Urothelium cell line (cell line): ENCODE measurements at regions not wholly inside any gene's neighbourhood (a gene's known extent, or its start where the extent isn't known, plus 50 kb on each side); places are given as distances from the start of the nearest gene placed in this dataset.

Source experiments
- DNase-seq: peaks from one replicate; pipeline ENCODE4 v3.0.0; 2011; ENCODE audit warnings: low spot score, mixed read lengths
- FAIRE-seq: peaks from 2 replicates; lab custom pipeline; 2011; peaks lifted over from hg19 to GRCh38; lab: Jason Lieb, UNC

GRCh38 chr13:91135968-91136367 lies 211.5 kb upstream of the MIR17HG start:
- FAIRE-seq (no peak), DNase-seq (no peak)

DNA sequence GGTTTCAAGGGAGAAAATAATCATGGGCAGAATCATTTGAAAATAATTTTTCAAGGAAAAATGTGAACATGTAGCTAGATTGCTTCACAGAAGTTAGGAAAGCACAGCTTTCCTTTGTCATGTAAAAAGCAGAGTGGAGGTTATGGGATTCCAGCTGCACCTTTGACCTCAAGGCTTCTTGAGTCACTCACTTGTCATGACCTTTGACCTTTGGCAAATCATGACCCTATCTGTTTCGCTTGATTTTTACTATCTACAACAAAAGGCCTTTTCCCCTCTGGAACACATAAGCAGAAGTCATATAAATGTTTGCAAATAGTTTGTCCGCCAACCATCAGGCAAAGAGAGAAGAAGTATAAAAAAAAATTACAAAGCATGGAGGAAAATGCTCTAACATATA lies 210.7 kb upstream of the MIR17HG start:
- no peak for FAIRE-seq

DNA sequence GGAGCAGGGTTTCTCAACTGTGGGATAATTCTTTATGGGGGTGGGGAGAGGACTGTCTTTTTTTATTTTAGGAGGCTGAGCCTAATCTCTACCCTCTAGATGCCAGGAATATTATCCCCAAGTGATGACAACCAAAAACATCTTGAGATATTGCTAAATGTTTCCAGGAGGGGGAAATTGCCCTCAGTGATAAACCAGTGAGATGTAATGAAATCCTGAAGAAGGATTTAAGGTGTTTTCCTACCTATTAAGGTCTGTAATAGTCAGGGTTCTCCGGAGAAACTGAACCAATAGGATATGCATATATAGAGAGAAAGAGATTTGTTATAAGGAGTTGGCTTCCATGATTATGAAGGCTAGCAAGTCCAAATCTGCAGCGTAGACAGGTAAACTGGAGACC lies 208.3 kb upstream of the MIR17HG start:
- DNase-seq (no peak), FAIRE-seq (no peak)

More for the DNA sequence above, 210.7 kb upstream of the MIR17HG start:
- DNase-seq: no peak

DNA sequence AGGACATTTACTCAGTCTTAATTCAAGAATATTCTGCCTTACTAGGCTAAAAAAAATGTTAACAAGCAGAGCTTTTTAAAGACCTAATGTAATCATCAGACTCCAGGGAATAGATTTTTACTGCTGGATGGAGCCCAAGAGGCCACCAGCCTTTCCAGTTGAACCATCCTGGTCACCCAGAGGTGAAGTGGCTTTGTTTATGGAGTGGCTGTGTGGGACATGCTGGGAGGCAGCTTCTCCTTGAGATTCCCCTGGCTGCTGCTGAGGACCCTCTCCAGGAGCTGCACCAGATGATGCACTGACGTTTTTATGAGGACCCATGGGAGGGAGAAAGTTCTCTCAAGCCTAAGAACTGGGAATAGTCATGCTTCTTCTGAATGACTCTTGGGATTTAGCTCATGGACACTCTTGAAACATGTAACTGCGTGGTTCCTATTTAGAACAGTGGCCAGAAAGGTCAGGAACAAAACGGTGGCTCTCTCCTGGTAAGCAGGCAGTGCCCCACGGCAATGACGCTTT lies 205.9 kb upstream of the MIR17HG start:
- FAIRE-seq (no peak), DNase-seq (no peak)

DNA sequence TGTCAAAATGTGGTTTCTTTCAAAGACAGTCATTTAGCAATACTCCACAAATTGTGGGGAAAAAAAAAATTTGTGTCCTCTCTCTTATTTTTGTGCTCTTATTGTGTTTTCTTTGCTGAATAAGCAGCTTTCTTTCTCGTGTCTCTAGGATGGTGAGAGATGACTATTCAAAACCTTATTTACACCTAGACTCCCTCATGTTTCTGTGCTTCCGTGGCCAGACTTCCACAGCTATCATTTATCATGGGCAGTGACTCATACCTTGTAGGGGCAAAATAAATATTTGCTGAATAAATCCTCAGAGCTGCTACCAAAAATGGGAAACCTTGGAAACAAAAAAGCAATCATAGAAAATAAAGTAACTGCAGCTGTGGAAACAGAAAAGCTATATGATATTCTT lies 204.9 kb upstream of the MIR17HG start:
- FAIRE-seq (no peak), DNase-seq (peak; percentile 23)

- FAIRE-seq (no peak), DNase-seq (no peak)
Measured at GRCh38 chr13:91144054-91144453, 203.4 kb upstream of the MIR17HG start.

DNA sequence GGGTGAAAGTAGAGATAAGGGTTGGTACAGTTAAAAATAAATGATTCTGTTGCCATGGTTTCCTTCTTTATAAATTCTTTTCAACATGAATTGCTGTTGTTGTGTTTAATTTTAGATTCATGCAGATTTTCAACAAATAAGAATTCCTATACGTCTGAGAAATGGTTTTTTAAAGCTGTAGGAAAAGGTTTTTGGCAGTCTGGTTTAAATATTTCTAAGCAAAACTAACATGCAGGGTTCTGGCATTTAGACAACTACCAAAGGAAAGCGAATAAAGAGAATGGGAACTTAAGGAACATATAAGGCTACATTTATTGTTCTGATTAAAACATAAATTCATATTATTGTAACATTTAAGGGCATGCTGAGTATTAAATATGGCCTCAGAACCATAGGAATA lies 203.0 kb upstream of the MIR17HG start:
- DNase-seq (no peak), FAIRE-seq (no peak)

DNA sequence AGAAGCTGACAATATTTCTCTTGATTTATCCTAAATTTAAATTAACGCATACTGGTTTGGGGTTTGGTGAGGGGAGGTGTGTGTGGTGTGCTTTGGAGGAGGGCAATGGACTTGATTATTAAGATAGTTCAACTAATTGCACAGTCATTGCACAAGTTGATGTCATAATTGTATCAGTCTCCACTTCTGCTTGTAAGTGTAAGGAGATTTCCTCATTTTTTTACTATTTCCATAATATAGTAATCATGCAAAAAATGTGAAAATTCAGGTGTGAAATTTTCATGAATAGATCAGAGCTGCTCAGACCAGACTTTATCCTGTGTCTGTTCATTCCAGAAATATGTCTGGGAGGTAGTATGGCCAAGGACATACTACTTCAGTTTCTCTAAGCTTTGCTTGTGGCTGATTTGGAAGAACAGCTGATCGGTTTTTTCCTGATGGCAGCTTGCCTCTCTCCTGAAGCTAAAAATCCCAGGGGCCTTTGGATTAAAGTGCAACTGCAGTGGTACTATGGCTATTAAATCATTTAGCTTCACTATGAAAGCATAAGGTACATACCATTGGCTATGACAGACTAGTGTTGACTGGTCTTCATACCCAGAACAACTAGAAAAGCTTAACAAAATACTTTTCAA lies 201.8 kb upstream of the MIR17HG start:
- DNase-seq: no peak
- no peak for FAIRE-seq

GRCh38 chr13:91146601-91147000 lies 200.9 kb upstream of the MIR17HG start:
- FAIRE-seq (no peak), DNase-seq (no peak)

DNA sequence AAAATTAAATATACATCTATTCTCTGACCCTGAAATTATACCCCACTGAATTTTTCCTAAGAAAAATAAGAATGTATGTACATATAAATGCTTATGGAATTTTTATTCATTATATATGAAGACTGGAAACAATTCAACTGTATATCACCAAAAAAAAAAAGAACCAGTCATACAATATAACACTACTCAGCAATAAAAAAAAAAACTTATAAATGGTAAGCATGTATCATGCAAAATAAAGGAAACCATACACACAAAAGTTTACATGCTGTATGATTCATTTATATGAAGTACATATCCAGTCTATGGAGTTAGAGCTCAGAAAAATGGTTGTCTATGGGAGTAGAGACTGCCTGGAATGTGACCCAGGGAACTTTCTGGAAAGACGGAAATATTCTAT lies 199.4 kb upstream of the MIR17HG start:
- no peak for DNase-seq
- no peak for FAIRE-seq

GRCh38 chr13:91151921-91152320 lies 195.6 kb upstream of the MIR17HG start:
- FAIRE-seq (no peak), DNase-seq (no peak)

GRCh38 chr13:91153372-91153771 lies 194.1 kb upstream of the MIR17HG start:
- DNase-seq (no peak), FAIRE-seq (no peak)

DNA sequence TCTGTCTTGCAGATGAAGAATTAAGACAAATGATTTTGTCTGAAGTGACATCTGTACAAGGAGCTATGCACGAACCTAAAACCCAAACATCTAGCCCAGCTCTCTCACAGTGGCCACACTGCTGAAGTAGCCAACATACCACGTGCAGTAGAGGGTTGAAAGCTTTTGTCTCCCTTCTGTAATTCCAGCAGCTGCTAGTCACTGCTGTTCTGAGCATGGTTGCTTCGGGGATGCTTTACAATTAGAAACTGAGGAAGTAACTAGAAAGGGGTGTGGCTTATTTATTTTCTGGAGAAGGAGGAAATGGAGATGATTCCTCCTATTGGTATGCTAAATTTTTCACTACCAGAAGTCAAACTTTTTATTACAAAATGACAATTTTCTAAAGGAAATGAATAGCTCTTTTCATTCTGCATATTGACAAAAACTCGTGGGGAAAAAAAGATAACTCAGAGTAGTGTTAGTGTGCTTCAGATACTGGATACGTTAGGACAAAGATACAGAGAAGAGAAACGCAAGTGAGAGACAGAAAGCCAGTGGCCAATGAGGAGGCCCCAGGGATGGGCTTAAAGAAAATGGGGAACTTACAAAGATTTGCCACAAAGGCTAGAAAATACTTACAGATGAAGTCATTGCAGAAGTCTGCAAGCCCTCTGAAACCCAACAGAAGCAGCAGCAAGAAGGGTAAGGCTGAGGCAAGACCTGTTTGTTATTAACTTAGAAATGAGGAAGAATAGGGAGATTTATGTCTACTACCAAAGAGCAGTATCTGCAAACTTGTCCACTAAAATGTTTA lies 192.7 kb upstream of the MIR17HG start:
- DNase-seq (no peak), FAIRE-seq (no peak)

DNA sequence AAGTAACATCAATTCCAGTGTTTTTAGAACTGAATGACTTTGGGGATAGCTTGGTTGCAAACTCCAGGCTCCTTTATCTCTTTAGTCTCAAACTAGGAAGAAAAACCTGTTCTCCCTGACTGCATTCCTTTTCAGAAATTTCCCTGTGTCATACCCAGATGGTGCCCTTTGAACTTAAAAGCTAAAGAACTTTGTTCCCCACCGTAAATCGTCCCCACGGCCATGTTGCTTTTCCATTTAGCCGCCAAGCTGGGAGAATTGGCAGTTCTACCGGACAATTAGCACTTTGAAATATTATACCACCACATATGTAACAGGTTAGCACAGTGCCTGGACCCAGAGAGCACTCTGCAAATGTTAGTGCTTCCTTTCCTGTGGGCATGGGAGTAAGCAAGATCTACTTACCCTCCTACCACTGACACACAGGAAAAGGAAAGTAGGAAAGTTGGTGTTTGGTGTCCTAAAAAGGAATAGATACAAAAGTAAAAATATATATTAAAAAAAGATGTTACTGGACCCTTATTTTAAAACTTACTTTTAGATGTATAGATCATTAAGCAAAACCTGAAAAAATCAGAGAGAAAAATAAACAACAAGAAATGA lies 191.9 kb upstream of the MIR17HG start:
- FAIRE-seq (no peak), DNase-seq (no peak)

DNA sequence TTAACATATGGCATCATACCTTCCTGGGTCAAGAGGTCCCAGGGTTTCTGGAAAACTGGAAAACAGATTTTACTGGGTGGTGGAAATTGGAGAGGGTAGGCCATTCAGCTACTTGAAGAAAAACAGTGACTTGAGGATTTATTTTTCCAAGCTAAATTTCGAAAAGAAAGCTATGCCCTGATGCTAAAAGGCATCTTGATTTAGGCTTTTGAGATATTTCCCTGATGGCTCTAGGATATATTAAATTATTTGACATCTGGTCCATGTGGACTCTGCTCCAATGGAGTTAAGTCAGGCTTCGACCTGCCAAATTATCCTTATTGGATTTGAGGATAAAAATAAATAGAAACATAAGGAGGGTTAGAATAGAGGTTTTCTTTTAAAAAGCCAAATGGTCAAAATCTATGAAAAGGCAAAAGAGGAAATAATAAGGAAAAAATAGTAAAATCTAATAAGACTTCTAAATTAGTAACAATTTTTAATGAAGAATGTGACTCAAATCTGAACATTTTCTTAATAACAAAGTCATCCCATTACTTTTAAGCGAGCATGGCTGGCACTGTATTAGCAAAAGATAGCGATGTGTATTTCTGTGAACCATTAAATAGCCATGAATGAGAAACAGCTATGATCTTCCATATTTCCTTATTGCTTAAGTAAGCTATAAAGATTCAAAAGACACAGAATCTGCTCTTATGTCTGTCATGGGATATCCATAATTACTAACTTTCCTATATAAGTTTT lies 190.0 kb upstream of the MIR17HG start:
- DNase-seq: no peak
- FAIRE-seq: no peak

GRCh38 chr13:91158017-91158395 lies 189.5 kb upstream of the MIR17HG start:
- no peak for DNase-seq
- FAIRE-seq: no peak

DNA sequence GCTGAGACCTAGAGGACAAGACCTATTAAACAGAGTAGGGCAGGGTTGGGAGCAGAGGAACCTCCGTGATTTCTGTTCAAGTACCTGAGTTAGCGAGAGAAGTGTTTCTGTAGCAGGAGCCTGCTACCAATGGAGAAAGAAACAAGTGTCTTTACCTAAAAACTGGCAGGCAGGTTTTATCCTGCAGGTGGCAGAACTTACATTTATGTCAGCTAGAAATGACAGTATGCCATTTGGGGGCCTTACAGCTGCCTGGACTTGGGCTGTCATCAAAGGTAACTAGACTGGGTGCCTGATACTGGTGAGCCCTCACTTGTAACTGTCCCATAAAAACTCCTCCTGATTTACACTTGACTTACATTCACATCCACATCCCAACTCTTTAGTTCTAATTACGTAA lies 185.3 kb upstream of the MIR17HG start:
- no peak for FAIRE-seq
- no peak for DNase-seq

DNA sequence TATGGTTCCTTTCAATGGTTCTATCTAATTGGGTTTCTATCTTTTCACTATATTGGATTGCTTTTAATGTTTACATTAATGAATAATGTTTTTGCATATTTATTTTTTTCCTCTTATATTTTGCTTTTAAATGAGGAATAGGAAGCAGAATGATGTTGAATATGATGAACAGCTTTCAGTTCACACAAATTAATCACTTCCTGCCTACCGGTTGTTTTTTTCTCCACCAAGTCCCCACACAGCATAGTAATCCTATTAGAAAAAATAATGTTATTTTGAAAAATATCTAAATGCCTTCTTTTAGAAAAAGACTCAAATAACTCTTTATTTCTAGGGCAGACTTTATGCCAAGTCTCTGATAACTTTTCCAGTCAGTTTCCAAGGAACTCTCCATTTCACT lies 184.9 kb upstream of the MIR17HG start:
- DNase-seq (no peak), FAIRE-seq (no peak)

- DNase-seq (no peak), FAIRE-seq (no peak)
Measured at GRCh38 chr13:91165758-91166157, 181.7 kb upstream of the MIR17HG start.

DNA sequence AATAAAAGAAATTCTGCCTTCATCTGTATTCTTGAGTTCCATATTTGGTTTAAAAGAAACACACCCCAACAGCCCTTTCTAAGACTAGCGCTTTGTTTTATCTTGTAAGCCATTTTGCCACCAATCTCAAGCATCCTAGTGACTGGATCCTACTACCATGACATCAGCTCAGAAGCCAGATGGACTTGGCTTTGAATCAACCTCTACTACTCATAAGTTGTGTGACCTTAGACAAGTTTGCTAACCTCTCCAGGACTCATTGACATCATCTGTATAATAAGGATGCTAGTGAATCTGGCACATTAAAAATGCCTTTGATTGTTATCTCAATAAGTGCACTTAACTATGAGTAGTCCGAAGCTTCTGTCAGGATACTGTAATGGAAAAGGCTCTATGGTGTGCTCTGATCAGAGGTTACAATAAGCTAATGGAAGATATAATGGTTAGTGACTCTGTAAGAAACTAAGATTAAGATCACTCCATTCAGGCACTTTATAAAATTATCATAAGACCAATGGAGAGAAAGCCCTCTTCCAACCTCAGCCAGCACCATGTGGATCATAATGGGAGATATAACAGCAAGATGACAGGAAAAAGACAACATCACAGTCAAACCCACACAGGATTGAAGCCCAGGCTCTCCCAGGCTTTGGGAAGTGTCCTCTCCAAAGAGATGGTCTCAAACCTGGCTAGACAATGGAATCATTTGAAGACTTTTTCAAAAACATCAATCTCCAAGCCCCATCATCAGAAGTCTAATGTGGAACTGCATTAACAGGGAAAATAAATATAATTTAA lies 180.6 kb upstream of the MIR17HG start:
- DNase-seq (no peak), FAIRE-seq (no peak)
